Motor neuron (in vitro differentiated cells): ENCODE measurements at regions not wholly inside any gene's neighbourhood (a gene's known extent, or its start where the extent isn't known, plus 50 kb on each side); places are given as distances from the start of the nearest gene placed in this dataset.

Experiments used
- ATAC-seq, 8 experiments: fragments of 200-7000 bp; cut with Tn5 transposase; replicated peaks in 6 of 8; 2 replicates each; pipeline ENCODE4 v1.8.0; 2021; ENCODE audit warnings: mild to moderate bottlenecking in 8 of 8, moderate library complexity in 8 of 8
- H3K27ac ChIP-seq, 2 donors: fragments of 250-450 bp; sonication (Bioruptor Pico); 2 replicates each; pipeline ENCODE4 v1.9.0; 2021; ENCODE audit warnings: antibody characterized with exemption in 2 of 2, mild to moderate bottlenecking in 2 of 2, moderate library complexity in 1 of 2
- H3K4me1 ChIP-seq, 2 donors: fragments of 250-450 bp; sonication (Bioruptor Pico); replicated peaks in 1 of 2; 2 replicates each; pipeline ENCODE4 v1.6.1; 2021; ENCODE audit warnings: antibody characterized with exemption in 2 of 2, mild to moderate bottlenecking in 2 of 2, moderate library complexity in 1 of 2
- H3K4me3 ChIP-seq, 5 donors: fragments of 250-450 bp; sonication (Bioruptor Pico); 2 replicates each; pipeline ENCODE4 v1.9.0; 2021; ENCODE audit warnings: antibody characterized with exemption in 5 of 5, mild to moderate bottlenecking in 5 of 5, moderate library complexity in 4 of 5
- WGBS, 10 experiments: fragments of 450-650 bp; shearing (Covaris generic); methylation state at CpG; one replicate each; pipeline ENCODE4 v1.0.0; 2022; 5-methylcytosine and 5-hydroxymethylcytosine counted together
- in situ Hi-C, 9 experiments: fragments of 400-800 bp; cut with MboI; loops; one replicate each; pipeline ENCODE4 v1.15.0; 2021; ENCODE audit warnings: low sequenced_read_pairs in 9 of 9, low pct_unique_long_range_greater_than_20kb in 2 of 9; ENCODE audit not compliant: unreplicated experiment in 9 of 9

- in situ Hi-C loops, result no loop called here
- peaks cover 22 to 23% of the 10 kb centered on the region in 2 donors for H3K4me1 ChIP-seq
- no peak overlapping the region for H3K4me3 ChIP-seq
- no peak overlapping the region for H3K27ac ChIP-seq
- peak in 1 of 8 experiments; percentile 54 for ATAC-seq
- 9 to 83% (median 64%) methylated on average over 1 to 3 of the region's 3 CpGs; no CpG with 5 or more reads in 1 of the 10 experiments for WGBS, 10 experiments
Measured at GRCh38 chr18:41765460-41765859, 189.6 kb upstream of the PIK3C3 start.

- in situ Hi-C loops, result loop anchor here in 1 of 9 experiments (5.0 kb wide), 1 partner anchor 144 kb away; no protein-coding TSS in a partner anchor
- no peak overlapping the region for H3K27ac ChIP-seq
- no peak for ATAC-seq
- no peak overlapping the region for H3K4me3 ChIP-seq
- WGBS, 10 experiments, result 43 to 100% (median 89%) methylated on average over 1 of the region's 1 CpG; no CpG with 5 or more reads in 1 of the 10 experiments
- peaks cover 8 to 10% of the 10 kb centered on the region in 2 donors for H3K4me1 ChIP-seq
Measured at GRCh38 chr18:41763361-41763760, 191.7 kb upstream of the PIK3C3 start.

- WGBS, 10 experiments, result 0 to 100% (median 30%) methylated on average over 1 to 2 of the region's 2 CpGs; no CpG with 5 or more reads in 2 of the 10 experiments
- ATAC-seq, result peak in 6 of 8 experiments; percentile 63 to 97 (median 76)
- in situ Hi-C loops, result loop anchor here in 1 of 9 experiments (5.0 kb wide), 1 partner anchor 146 kb away; no protein-coding TSS in a partner anchor
- Histone ChIP-seq H3K4me3 (no peak overlapping the region), H3K4me1 (peaks cover 7 to 10% of the 10 kb centered on the region in 2 donors), H3K27ac (no peak overlapping the region)
Measured at GRCh38 chr18:41761333-41762018, 193.6 kb upstream of the PIK3C3 start.

- no peak for ATAC-seq
- no peak overlapping the region for H3K27ac ChIP-seq
- no peak overlapping the region for H3K4me3 ChIP-seq
- 31 to 97% (median 87%) methylated on average over 3 to 4 of the region's 4 CpGs; no CpG with 5 or more reads in 1 of the 10 experiments for WGBS, 10 experiments
- peaks cover 3 to 7% of the 10 kb centered on the region in 2 donors for H3K4me1 ChIP-seq
- in situ Hi-C loops, result no loop called here
Measured at GRCh38 chr18:41758534-41758933, 196.5 kb upstream of the PIK3C3 start.

GRCh38 chr18:41756141-41756540 is 198.9 kb upstream of the PIK3C3 start:
- WGBS, 10 experiments, result 13 to 88% (median 70%) methylated on average over 2 to 5 of the region's 5 CpGs
- H3K27ac ChIP-seq, result no peak overlapping the region
- in situ Hi-C loops, result no loop called here
- ATAC-seq, result no peak
- peaks cover 0 to 6% of the 10 kb centered on the region in 2 donors for H3K4me1 ChIP-seq
- no peak overlapping the region for H3K4me3 ChIP-seq

- in situ Hi-C loops, result no loop called here
- 17 to 86% (median 68%) methylated on average over 1 of the region's 1 CpG; no CpG with 5 or more reads in 2 of the 10 experiments for WGBS, 10 experiments
- ATAC-seq, result no peak
Measured at GRCh38 chr18:41754332-41754731, 200.7 kb upstream of the PIK3C3 start.

GRCh38 chr18:41753826-41754225 is 201.2 kb upstream of the PIK3C3 start:
- 5 to 90% (median 69%) methylated on average over 1 to 2 of the region's 2 CpGs; no CpG with 5 or more reads in 1 of the 10 experiments for WGBS, 10 experiments
- no peak overlapping the region for H3K27ac ChIP-seq
- no peak overlapping the region for H3K4me3 ChIP-seq
- H3K4me1 ChIP-seq, result peaks cover 4 to 6% of the 10 kb centered on the region in 2 donors
- in situ Hi-C loops, result no loop called here
- no peak for ATAC-seq

More at GRCh38 chr18:41754332-41754731, 200.7 kb upstream of the PIK3C3 start:
- Histone ChIP-seq H3K4me3 (no peak overlapping the region), H3K4me1 (peaks cover 4 to 6% of the 10 kb centered on the region in 2 donors), H3K27ac (no peak overlapping the region)

GRCh38 chr18:41752826-41753225 is 202.2 kb upstream of the PIK3C3 start:
- in situ Hi-C loops, result no loop called here
- Histone ChIP-seq H3K27ac (no peak overlapping the region), H3K4me1 (peaks cover 4 to 6% of the 10 kb centered on the region in 2 donors), H3K4me3 (no peak overlapping the region)
- 64 to 100% (median 94%) methylated on average over 2 to 6 of the region's 6 CpGs for WGBS, 10 experiments
- no peak for ATAC-seq

GRCh38 chr18:41751652-41752051 is 203.4 kb upstream of the PIK3C3 start:
- Histone ChIP-seq H3K27ac (no peak overlapping the region), H3K4me3 (no peak overlapping the region), H3K4me1 (peaks cover 4 to 6% of the 10 kb centered on the region in 2 donors)
- in situ Hi-C loops, result no loop called here
- 0 to 88% (median 44%) methylated on average over 1 of the region's 1 CpG; no CpG with 5 or more reads in 2 of the 10 experiments for WGBS, 10 experiments
- ATAC-seq, result peak in 2 of 8 experiments; percentile 12 to 19

GRCh38 chr18:41751161-41751560 is 203.9 kb upstream of the PIK3C3 start:
- Histone ChIP-seq H3K4me1 (peaks cover 4 to 6% of the 10 kb centered on the region in 2 donors), H3K4me3 (no peak overlapping the region), H3K27ac (no peak overlapping the region)
- no peak for ATAC-seq
- in situ Hi-C loops, result no loop called here
- 0 to 100% (median 67%) methylated on average over 1 to 2 of the region's 2 CpGs; no CpG with 5 or more reads in 2 of the 10 experiments for WGBS, 10 experiments

- no peak overlapping the region for H3K4me3 ChIP-seq
- peak in 3 of 8 experiments; percentile 7 to 56 (median 15) for ATAC-seq
- in situ Hi-C loops, result loop anchor here in 1 of 9 experiments (10.0 kb wide), 1 partner anchor 343 kb away; no protein-coding TSS in a partner anchor
- WGBS, 10 experiments, result 0 to 100% (median 81%) methylated on average over 1 to 2 of the region's 2 CpGs; no CpG with 5 or more reads in 2 of the 10 experiments
- peaks cover 21 to 23% of the 10 kb centered on the region in 2 donors for H3K4me1 ChIP-seq
- H3K27ac ChIP-seq, result no peak overlapping the region
Measured at GRCh38 chr18:41747723-41748242, 207.3 kb upstream of the PIK3C3 start.

GRCh38 chr18:41745166-41746049 is 209.6 kb upstream of the PIK3C3 start:
- peak; percentile 86 to 97 (median 94) for ATAC-seq
- H3K4me1 ChIP-seq, result peaks cover 15 to 21% of the 10 kb centered on the region in 2 donors
- no peak overlapping the region for H3K4me3 ChIP-seq
- WGBS, 10 experiments, result 0 to 64% (median 36%) methylated on average over 2 to 5 of the region's 5 CpGs; no CpG with 5 or more reads in 3 of the 10 experiments
- in situ Hi-C loops, result loop anchor here in 1 of 9 experiments (10.0 kb wide), 1 partner anchor 341 kb away; no protein-coding TSS in a partner anchor
- no peak overlapping the region for H3K27ac ChIP-seq
